IPS-20b (cell line): ENCODE measurements at regions not wholly inside any gene's neighbourhood (a gene's known extent, or its start where the extent isn't known, plus 50 kb on each side); places are given as distances from the start of the nearest gene placed in this dataset.

Source experiments
- H3K27ac ChIP-seq: one replicate; pipeline ENCODE4 v1.5.1; 2013; ENCODE audit warnings: low read length
- H3K27me3 ChIP-seq: 2 replicates; pipeline ENCODE4 v1.6.1; 2013; ENCODE audit warnings: mild to moderate bottlenecking, low read length, inconsistent platforms; ENCODE audit not compliant: insufficient read depth
- H3K36me3 ChIP-seq: 2 replicates; pipeline ENCODE4 v1.6.1; 2013; ENCODE audit warnings: low read depth, mild to moderate bottlenecking, inconsistent platforms, low read length, moderate library complexity; ENCODE audit not compliant: insufficient read depth
- H3K4me1 ChIP-seq: 2 replicates; pipeline ENCODE4 v1.6.1; 2013; ENCODE audit warnings: mild to moderate bottlenecking, control low read depth, inconsistent platforms, low read length, moderate library complexity; ENCODE audit not compliant: insufficient read depth
- H3K4me3 ChIP-seq: 2 replicates; pipeline ENCODE4 v1.5.1; 2013; ENCODE audit warnings: mild to moderate bottlenecking, low read length, inconsistent platforms
- H3K9ac ChIP-seq: 2 replicates; pipeline ENCODE4 v1.6.1; 2013; ENCODE audit warnings: low read depth, mild to moderate bottlenecking, inconsistent platforms, low read length, moderate library complexity
- H3K9me3 ChIP-seq: 2 replicates; pipeline ENCODE4 v1.6.1; 2013; ENCODE audit warnings: mild to moderate bottlenecking, low read depth, low read length, inconsistent platforms; ENCODE audit not compliant: insufficient read depth

GRCh38 chr2:22536133-22536532, 848.8 kb upstream of the KLHL29 start:
- Histone ChIP-seq H3K9me3 (no peaks in the 10 kb centered on the region), H3K27me3 (no peaks in the 10 kb centered on the region), H3K27ac (no peak overlapping the region), H3K4me1 (no peaks in the 10 kb centered on the region), H3K4me3 (no peak overlapping the region), H3K9ac (no peak overlapping the region), H3K36me3 (no peaks in the 10 kb centered on the region)

- Histone ChIP-seq H3K4me3 (no peak overlapping the region), H3K9ac (no peak overlapping the region), H3K9me3 (no peaks in the 10 kb centered on the region; the same call in none of the 2 replicates), H3K27me3 (no peaks in the 10 kb centered on the region), H3K27ac (no peak overlapping the region), H3K4me1 (no peaks in the 10 kb centered on the region), H3K36me3 (no peaks in the 10 kb centered on the region)
Measured at GRCh38 chr2:22554453-22554852, 830.5 kb upstream of the KLHL29 start.

- H3K4me3 ChIP-seq = no peak overlapping the region
Measured at GRCh38 chr2:22557406-22557805, 827.6 kb upstream of the KLHL29 start.

GRCh38 chr2:22560021-22560420, 825.0 kb upstream of the KLHL29 start:
- H3K9me3 ChIP-seq = no peaks in the 10 kb centered on the region
- H3K4me3 ChIP-seq = no peak overlapping the region
- H3K9ac ChIP-seq = no peak overlapping the region
- H3K27me3 ChIP-seq = no peaks in the 10 kb centered on the region
- no peaks in the 10 kb centered on the region for H3K36me3 ChIP-seq
- no peaks in the 10 kb centered on the region for H3K4me1 ChIP-seq
- no peak overlapping the region for H3K27ac ChIP-seq

More at GRCh38 chr2:22557406-22557805, 827.6 kb upstream of the KLHL29 start:
- Histone ChIP-seq H3K36me3 (no peaks in the 10 kb centered on the region), H3K9ac (no peak overlapping the region), H3K27ac (no peak overlapping the region), H3K27me3 (no peaks in the 10 kb centered on the region), H3K4me1 (no peaks in the 10 kb centered on the region), H3K9me3 (no peaks in the 10 kb centered on the region)

GRCh38 chr2:22579341-22579740, 805.6 kb upstream of the KLHL29 start:
- Histone ChIP-seq H3K36me3 (no peaks in the 10 kb centered on the region), H3K27ac (no peak overlapping the region), H3K4me3 (no peak overlapping the region), H3K9me3 (peaks cover 29% of the 10 kb centered on the region), H3K4me1 (no peaks in the 10 kb centered on the region), H3K9ac (no peak overlapping the region), H3K27me3 (no peaks in the 10 kb centered on the region)

DNA sequence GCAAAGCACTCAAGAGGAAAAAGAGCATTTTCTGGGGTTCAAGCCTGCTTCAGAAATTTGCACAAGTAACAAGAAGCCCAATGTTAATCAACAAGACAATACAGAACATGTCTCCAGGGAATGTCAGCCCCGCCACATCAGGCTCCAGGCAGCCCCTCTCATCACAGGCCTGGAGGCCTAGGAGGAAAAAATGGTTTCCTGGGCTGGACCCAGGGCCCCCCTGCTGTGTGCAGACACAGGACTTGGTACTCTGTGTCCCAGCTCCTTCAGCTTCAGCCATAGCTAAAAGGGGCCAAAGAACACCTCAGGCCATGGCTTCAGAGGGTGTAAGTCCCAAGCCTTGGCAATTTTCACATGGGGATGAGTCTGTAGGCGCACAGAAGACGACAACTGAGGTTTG, 802.9 kb upstream of the KLHL29 start:
- H3K4me3 ChIP-seq = no peak overlapping the region
- no peak overlapping the region for H3K9ac ChIP-seq
- H3K36me3 ChIP-seq = no peaks in the 10 kb centered on the region
- H3K27me3 ChIP-seq = no peaks in the 10 kb centered on the region
- H3K27ac ChIP-seq = no peak overlapping the region
- peaks cover 37% of the 10 kb centered on the region for H3K9me3 ChIP-seq
- no peaks in the 10 kb centered on the region for H3K4me1 ChIP-seq

DNA sequence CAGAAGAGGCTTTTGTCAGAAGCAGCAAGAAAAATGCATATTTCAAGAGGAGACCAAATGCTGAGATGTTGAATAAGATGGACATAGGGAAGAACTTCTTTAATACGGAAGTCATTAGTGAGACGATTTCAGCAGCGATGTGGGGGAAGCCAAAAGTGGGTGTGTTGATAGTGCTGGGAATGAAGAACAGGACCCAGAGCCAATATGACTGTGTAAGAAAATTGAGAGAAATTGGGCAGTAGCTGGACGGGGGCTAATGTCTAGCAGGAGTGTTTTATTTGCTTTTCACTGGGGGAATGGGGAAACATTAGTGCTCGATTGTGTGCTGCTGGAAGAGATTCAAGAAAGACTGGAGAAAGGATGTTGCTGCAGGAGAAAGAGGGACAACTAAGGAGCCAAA, 788.7 kb upstream of the KLHL29 start:
- Histone ChIP-seq H3K4me1 (peaks cover 3% of the 10 kb centered on the region; the same call in 1 of the 2 replicates), H3K27ac (no peak overlapping the region), H3K36me3 (no peaks in the 10 kb centered on the region), H3K27me3 (no peaks in the 10 kb centered on the region), H3K9me3 (peaks cover 5% of the 10 kb centered on the region; the same call in 1 of the 2 replicates), H3K4me3 (no peak overlapping the region), H3K9ac (no peak overlapping the region)

DNA sequence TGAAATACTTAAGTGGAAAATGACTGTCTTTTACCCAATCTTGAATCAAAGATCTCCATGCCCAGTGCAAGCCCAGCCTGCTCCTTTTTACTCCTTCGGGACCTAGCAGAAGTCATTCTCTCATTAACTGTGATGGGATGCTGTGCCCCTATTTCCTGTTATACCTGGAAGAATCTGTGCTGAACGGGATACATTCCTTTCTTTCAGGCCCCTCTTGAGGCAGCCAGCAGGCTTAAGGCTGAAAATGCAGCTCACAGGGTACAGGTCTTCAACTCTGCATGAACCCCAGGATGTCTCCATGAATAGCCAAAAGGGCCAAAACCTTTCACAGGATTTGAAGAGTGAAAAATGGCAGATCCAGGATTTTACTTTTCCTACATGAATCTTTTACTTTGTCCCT, 784.8 kb upstream of the KLHL29 start:
- H3K36me3 ChIP-seq = no peaks in the 10 kb centered on the region
- peaks cover 3% of the 10 kb centered on the region; the same call in 1 of the 2 replicates for H3K4me1 ChIP-seq
- no peaks in the 10 kb centered on the region for H3K27me3 ChIP-seq
- H3K4me3 ChIP-seq = no peak overlapping the region
- no peaks in the 10 kb centered on the region for H3K9me3 ChIP-seq
- no peak overlapping the region for H3K27ac ChIP-seq
- no peak overlapping the region for H3K9ac ChIP-seq

- Histone ChIP-seq H3K9ac (no peak overlapping the region), H3K4me3 (no peak overlapping the region), H3K4me1 (peaks cover 3% of the 10 kb centered on the region; the same call in 1 of the 2 replicates), H3K36me3 (no peaks in the 10 kb centered on the region), H3K9me3 (no peaks in the 10 kb centered on the region), H3K27ac (no peak overlapping the region), H3K27me3 (no peaks in the 10 kb centered on the region)
Measured at GRCh38 chr2:22600999-22601398, 784.0 kb upstream of the KLHL29 start.

- H3K27ac ChIP-seq = no peak overlapping the region
- H3K27me3 ChIP-seq = no peaks in the 10 kb centered on the region
- H3K4me1 ChIP-seq = peaks cover 3% of the 10 kb centered on the region; the same call in 1 of the 2 replicates
- H3K4me3 ChIP-seq = no peak overlapping the region
- no peaks in the 10 kb centered on the region for H3K9me3 ChIP-seq
- H3K36me3 ChIP-seq = no peaks in the 10 kb centered on the region
- no peak overlapping the region for H3K9ac ChIP-seq
Measured at GRCh38 chr2:22604136-22604535, 780.8 kb upstream of the KLHL29 start.

GRCh38 chr2:22616031-22616430, 768.9 kb upstream of the KLHL29 start:
- no peaks in the 10 kb centered on the region for H3K9me3 ChIP-seq
- no peaks in the 10 kb centered on the region for H3K4me1 ChIP-seq
- no peak overlapping the region for H3K9ac ChIP-seq
- H3K27ac ChIP-seq = no peak overlapping the region
- H3K4me3 ChIP-seq = no peak overlapping the region
- H3K27me3 ChIP-seq = no peaks in the 10 kb centered on the region
- H3K36me3 ChIP-seq = no peaks in the 10 kb centered on the region

DNA sequence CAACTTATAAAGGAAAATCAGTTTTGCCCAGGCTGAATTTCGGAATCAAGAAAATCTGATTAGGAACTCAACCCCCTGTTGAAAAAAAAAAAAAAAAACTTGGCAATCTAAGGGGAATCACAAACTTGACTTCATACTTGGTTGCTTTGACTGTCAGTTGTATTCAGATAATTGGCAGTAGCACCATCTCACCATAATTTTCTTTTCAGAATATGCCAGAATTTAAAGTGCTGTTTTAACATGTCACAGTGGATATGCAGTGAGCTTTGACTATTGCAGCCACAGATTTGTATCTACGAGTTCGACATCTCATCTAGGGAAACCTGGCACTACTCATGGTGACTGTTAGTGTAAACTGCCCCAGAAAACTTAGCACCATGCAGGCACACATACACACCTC, 761.4 kb upstream of the KLHL29 start:
- H3K4me1 ChIP-seq = peaks cover 4% of the 10 kb centered on the region; the same call in 1 of the 2 replicates
- no peaks in the 10 kb centered on the region for H3K27me3 ChIP-seq
- H3K9me3 ChIP-seq = no peaks in the 10 kb centered on the region
- H3K4me3 ChIP-seq = no peak overlapping the region
- no peak overlapping the region for H3K27ac ChIP-seq
- no peak overlapping the region for H3K9ac ChIP-seq
- H3K36me3 ChIP-seq = no peaks in the 10 kb centered on the region
